HG02678 (cell line): ENCODE measurements at regions not wholly inside any gene's neighbourhood (a gene's known extent, or its start where the extent isn't known, plus 50 kb on each side); places are given as distances from the start of the nearest gene placed in this dataset.

Experiments
- ATAC-seq: cut with Tn5 transposase; IDR thresholded peaks from one replicate; pipeline ENCODE4 v1.9.1; 2021; ENCODE audit warnings: mild to moderate bottlenecking, moderate library complexity; ENCODE audit not compliant: unreplicated experiment

DNA sequence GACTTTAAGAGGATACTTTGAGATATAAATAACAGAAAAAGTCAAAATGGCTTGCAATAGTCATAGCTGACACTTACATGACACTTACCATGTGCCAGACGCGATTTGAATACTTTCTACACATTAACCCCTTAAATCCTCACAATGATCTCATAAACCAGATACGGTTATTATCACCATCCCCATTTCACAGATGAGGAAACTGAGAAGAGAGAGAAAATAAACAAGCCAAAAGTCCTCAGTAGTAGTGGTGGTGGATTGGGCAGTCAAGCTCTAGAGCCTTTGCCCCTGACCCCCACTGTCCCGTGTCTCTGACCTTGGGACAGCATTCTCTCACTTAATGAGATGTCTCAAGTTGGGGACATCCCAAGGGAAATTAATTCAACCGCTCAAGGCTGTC is 105.2 kb upstream of the TAF1B start:
- no peak for ATAC-seq

DNA sequence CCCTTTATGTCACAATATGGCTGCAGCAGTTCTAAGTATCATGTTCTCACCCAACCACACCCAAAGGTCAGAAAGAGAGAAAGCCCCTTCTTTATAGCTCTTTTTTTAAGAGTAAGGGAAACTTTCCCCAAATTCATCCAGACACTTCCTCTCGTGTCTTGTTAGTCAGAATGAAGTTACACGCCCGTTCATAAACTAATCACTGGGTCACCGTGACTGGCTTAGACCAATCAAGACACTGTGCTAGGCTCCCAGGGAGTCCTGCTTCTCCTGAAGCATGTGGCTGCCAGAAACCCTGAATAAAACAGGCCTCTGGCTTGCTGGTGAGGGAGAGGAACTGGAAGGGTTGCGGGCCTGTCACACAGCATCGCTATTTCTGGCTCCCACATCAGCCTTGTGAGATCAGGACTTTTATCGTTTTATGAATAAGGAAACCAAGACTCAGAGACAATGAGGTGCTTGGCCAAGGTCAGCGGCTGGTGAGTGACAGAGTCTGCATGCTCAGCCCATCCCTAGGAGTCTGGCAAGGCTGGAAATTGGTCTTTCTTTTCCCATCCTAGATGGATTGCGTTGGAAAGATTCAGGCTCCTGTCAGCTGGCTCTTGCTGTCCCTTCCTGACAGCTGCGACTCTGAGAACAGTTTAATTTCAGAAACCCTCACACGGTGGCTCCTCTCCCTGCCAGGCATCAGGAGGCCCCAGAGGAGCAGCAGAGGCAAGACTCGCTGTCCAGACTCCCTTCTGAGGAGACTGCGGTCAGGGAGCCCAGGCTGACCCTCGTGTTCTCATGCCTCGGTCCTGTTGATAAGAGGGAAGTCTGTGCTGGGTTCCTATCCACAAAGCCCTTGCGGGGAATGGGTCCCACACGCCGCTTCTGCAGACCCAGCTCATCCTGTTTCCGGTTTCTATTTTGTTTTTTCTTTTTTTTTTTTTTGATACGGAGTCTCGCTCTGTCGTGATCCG is 104.5 kb upstream of the TAF1B start:
- peak; percentile 41 for ATAC-seq

DNA sequence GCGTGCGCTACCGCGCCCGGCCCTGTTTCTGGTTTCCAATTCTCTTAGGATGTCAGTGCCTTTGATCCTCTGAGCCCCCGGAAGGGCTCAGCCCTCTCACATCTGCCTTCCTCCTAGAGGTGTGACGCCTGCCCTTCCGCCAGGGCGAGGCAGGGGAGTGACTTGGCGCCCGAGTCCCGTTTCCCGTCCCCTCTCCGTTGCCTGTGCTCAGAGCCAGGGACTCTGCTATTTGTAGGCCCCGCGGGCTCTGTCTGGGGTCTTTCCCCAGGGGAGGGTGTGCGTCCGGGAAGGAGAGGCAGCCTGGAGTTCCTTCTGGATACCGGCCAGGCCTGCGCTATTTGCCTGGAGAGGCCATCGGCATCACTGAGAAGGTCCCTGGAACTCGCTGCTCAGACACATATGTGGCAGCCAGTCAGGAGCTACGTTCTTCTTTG is 103.7 kb upstream of the TAF1B start:
- peak; percentile 54 for ATAC-seq

DNA sequence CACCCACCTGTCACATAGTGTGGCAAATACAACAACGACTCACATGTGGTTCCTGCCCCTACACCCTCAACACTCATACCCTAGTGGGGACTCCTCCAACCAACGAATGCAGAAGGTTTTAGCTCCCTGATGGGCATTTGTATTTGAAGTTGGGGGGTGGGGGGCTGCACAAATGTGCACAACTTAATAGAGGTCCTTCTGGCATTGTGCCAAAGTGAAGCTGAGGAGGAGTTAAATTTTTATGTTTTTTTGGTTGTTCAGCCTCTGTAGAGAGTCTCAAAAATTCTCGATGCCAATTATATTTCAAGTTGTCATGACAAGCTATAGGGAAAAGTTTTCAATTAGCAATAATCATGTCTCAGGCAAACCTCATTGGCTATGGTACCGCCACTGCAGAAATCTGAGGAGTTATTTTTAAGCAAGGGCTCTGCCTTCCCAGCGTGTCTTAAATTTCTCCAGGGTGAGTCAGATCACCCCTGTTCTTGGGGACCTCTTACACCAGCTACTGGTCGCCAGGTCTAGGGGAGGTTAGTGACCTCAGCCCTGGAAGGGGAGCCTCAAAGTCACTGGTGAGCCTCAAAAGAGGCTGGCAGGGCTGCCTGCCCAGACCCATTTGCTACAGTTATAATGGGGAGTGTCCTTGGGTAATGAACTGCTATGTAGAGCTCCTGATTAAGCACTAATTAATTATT is 102.7 kb upstream of the TAF1B start:
- ATAC-seq = no peak

DNA sequence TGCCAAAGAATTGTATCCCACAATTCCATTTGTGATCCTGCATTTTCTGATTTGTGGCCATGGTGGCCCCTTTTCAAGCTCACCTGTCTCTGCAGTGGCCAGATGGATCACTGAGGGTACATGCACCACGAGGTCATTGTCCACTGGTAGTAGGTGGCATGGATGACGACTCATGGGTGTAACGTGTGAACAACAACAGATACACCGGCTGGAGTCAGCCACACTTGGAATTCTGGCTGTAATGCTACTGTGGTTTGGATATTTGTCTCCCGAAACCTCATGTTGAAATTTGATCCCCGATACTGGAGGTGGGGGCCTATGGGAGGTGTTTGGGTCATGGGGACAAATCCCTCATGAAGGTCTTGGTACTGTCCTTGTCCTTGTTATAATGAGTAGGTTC is 102.2 kb upstream of the TAF1B start:
- ATAC-seq = no peak

DNA sequence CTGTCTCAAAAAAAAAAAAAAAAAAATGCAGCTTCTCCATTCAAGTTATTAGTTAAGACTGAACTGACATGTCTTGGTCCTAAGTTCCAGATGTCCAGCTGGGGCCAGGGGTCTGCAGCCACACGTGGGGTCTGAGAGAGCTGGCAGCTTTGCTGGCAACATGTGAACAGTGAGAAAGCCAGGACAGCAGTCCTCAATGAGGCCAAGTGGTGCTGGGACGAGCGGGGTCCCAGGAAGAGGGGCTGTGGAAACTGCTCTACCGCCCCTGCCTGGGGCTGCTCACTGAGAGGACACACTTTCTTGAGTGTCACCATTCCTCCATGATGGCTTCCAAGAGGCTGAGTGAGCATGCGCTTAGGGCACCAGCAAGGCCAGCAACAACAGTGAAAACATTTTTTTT is 100.7 kb upstream of the TAF1B start:
- no peak for ATAC-seq

DNA sequence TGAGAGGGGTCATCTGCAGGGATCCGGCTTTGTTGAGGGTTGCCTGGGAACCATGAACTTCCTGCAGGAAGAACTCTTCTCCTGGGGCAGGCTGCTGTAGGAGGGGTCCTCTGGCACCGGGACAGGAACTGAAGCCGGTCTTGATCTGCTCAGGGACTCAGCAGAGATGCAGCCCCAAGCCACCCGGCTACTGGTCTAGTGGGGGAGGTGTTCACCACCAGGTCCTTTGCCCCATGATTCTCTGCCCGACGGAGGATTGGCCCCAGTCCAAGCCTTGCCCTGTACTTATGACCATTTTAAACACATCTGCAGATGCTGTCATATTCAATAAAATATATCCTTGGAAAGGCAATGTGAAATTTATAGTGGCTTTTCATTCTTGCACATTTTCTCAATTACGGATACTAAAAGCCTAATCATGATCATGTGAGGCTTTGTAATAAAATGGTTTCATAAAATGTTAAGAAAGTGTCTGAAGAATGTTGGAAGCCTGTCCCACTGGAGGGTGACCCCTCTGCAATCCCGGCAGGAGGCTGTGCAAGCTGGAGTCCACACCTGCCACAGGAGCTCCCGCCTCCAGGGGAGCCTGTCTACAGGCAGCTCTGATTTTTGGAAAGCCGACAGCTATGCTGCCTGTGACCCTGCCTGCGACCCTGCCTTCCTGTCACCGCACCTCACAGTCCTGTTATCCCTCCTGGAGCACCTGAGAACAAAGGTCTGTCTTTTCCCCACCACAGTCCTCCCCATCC is 98.8 kb upstream of the TAF1B start:
- ATAC-seq = no peak

DNA sequence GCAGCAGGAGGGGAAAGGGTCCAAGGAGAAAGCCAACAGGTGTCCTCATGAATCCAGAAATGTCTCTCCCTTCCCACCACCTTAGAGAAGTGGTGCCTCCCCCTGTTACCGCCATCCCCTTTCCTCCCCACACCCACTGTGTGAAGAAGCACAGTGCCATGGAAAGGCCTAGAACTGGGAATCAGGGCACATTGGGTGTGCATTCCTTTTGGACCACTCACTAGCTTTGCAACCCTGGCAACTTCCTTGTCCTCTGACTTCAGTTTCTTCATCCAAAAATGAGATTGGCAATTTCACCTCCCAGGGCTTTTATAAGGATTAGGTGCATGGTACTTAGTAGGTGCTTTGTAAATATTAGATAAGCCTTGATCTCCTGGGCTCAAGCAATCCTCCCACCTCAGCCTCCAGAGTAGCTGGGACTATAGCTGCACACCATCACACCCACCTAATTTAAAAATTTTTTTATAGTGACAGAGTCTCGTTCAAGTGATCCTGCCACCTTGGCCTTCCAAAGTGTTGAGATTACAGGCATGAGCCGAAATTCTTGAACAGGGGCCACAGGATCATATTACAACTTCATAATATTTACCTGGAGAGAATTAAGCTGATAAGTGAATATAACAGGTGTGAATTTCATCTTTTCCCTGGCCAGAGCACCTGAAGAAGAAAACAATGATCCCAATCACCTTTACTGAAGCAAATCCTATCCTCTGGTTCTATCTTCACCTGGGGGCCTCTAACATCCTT is 97.9 kb upstream of the TAF1B start:
- no peak for ATAC-seq

DNA sequence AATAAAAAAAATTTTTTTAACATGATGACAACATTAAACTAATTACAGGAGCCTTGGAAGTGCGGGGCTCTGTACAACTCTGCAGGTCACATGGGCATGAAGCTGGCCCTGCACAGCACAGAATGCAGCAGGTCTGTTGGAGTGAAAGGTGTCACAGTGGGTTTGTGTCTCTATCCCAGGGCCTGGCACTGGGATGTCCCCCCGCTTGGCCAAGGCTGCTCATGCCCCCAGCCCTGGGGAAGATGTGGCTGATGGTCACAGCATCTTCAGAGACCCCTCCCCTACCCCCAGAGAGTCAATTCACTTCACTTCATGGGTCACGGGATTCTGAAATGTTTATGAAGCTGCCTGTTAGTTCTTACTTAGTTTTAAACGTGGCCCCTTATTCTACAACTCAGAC is 95.9 kb upstream of the TAF1B start:
- ATAC-seq = no peak

DNA sequence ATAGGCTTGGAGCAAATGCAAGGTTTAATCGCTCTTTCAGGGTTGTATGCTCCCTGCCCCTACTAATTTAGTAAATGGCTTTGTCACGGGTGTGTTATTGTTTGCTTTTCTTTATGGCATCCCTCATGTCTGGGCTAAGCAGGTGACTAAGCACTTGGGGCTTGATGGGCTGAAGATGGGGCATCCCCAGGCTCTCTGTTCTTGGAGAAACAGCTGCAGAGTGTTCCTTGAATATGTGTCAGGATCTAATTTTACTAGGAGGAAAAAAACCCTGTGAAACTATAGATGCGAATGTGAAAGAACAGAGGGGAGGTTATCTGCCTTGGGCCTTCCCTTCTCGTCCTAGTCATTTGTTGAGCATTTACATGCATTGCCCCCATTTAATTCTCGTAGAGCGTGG is 94.7 kb upstream of the TAF1B start:
- ATAC-seq = no peak

DNA sequence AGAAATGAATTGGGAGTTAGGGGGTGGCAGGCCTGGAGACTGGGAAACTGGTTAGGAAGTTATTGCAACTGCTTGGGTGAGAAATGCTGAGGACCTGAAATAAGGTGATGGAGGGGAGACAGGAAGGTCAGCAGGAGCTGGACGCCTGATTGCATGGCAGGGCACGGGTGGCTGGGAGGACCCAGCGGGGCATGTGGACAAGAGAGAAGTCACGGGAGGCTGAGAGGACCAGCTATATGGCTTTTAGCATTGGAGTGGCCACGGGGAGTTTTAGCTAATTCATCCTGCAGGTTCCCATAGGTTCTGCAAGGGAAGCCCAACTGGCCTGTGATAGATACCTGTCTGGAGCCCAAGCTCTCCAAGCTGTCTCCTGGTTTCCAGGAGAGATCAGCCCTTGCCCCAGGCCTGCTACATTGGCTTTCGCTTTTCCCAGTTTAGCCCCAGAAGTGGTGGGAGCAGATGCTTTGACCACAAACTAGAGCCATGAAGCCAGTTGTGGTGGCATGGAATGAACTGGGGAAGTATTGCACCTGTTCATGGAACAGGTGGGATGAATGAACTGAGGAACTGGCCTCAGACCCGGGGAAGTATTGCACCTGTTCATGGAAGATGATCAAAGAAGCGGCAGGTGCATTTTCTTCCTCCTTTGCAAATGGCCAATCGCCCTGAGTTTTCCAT is 93.6 kb upstream of the TAF1B start:
- ATAC-seq = no peak

DNA sequence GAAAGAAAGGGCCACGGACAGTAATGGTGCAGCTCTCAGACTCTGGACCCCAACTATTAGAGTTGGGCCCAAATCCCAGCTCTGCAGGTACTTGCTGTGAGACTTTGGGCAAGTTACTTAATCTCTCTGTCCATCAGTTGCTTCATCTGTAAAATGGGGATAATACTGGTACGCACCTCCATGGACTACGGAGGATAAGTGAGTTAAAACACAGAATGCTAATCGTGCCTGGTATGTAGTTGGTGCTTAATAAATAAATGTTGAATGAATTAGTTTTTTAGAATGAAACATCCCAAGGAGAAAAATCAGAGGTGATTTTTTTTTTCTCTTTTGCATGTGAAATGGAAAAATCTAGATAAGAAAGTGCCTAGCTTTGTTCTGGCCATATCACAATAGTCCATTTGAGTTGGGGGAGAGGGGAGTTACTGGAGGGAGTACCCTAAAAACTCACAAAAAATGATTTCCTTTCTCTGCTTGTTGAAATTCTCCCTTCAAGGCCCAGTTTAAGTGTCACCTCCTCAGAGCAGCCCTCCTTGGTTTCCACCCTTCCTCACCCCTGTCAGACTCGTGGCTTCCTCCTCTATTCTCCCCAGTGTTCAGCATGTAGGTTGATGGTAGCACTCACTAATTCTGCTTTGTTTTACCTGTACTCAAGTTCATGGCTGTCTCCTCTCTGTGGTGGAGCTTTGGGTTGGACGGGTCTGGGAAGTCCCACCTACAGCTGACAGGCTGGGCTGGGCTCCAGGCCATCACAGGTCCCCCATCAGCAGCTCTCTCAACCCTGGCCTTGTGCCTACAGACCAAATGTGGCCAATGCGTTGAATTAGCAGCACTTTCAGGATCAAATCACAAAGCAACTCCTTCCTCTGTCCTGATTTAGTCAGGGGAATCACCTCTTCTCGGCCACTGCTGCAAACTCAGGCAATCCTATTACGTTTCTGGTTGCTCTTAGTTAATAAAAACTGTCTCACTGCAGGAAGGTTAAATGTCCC is 92.8 kb upstream of the TAF1B start:
- no peak for ATAC-seq

DNA sequence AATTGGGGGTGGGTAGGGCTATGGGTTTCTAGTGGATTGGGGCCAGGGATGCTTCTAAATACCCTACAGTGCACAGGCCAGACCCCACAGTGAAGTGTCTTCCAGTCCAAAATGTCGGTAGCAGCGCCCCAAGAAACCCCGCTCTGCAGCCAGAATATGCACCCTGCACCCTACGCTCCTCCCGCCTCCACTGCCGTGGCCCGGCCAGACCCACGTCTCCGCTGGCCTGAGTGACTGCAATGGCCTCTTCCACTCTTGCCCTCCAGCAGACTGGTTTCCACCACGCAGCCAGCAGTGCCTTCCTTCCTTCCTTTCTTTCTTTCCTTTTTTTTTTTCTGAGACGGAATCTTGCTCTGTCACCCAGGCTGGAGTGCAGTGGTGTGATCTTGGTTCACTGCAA is 91.4 kb upstream of the TAF1B start:
- ATAC-seq = no peak

DNA sequence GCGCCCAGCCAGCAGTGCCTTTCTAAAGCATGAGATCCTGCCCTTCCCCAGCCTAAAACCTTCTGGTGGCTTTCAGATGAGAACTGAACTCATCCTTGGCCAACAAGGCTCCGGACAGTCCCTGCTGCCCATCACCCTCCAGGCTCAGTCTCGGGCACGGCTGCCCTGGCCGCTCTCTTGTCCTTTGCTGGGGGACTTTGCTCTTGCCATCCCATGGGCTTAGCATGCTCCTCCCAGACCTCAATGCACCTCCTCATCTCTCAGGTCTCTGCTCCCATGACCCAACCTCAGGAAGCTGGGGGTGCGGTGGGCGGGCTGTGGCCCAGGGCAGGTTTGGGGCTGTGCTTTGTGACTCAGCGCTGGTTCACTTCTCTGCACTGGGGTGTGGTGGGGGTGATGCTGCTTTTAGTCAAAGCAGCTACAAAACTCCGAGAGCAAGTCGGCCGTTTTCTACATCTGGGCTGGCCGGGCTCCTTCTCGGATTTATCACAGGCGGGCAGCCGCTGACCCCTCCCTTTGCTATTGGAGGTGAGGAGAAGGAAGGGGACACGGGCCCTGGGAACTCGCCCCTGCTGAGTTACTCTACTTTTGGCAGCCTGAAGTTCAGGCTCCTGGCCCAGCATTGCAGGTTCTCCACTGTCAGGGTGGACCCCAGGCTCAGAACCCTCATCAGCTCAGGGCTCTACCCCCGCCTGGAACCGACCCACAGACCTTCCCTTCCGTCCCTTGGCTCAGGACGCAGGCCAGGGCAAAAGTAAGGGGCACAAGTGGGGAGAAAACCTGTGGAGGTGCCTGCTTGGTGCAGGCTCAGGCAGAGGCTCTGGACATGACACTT is 90.6 kb upstream of the TAF1B start:
- no peak for ATAC-seq

DNA sequence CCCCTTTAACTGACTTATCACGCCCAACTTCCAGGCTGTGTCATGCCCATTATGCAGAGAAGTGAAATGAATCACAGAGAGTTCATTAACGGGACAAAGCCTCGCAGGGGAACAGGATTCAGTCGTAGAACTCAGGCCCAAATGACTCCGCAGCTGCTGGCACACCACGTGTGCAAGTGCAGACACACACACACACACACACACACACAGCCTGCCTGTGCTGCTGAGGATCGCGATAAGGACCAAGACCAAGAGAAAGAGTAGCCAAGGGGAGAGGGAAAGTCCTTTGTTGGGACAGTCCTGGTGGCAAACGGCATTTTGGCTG is 90.0 kb upstream of the TAF1B start:
- ATAC-seq = peak; percentile 72

DNA sequence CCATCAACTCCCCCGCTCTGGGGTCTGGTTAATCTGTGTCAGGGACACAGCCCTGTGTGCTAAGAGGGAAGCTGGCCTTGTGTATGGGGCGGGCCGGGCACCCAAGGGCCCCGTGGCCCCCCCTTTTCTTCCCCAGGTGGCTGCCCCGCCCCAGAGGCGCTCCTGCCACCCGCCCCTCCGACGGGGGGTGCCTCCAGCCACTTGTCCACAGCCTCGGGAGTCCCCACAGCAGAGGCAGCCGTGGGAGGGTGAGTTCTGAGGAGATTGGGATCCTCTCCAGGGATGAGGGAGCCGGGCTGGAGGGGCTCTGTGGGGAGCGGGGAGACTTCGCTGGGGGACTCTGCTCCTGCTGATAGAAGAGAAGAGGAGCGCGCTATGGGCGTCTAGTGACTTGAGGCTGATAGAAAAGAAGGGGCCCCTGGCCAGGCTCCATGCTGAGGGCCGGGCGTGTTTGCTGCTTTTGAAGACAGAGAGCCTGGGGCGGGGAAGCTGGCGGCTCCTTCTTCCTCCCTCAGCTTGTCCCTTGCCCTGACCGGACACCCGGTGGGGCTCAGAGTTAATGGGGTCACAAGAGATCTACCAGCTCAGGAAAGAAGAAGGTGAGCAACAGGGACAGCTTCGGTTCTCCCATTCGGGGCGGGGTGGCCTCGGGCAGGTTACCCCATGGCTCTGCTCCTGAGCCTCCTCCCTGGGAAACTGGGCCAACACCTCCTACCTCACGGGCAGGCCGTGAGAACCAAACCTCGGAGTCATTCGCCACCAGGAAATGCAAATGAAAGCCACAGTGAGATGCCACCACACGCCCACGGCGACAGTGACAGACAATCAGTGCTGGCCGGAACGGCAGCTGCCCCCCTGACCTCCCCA is 89.4 kb upstream of the TAF1B start:
- peak; percentile 41 for ATAC-seq

DNA sequence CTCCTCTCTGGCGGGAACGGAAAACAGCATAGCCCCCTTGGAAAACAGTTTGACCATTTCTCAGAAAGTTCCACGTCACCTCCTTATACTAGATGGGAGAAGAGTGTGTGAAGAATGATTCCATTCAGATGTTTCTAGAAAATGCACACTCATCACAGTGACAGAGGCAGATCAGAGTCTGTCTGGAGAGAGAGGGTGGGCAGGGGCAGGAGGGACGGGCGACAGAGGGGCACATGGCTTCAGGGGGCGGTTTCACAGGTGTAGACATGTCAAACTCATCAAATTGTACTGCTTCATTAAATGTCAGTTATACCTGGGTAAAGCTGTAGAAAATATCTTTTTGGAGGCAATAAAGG is 88.8 kb upstream of the TAF1B start:
- no peak for ATAC-seq
